Kidney (tissue), 13 donors: ENCODE measurements at regions not wholly inside any gene's neighbourhood (a gene's known extent, or its start where the extent isn't known, plus 50 kb on each side); places are given as distances from the start of the nearest gene placed in this dataset.

ENCODE experiments used
- DNase-seq, 5 donors: peaks; one replicate each; pipeline ENCODE4 v3.0.0-alpha.2; 2013 to 2020
- FAIRE-seq: peaks from 2 replicates; lab custom pipeline; 2012; peaks lifted over from hg19 to GRCh38; lab: Jason Lieb, UNC
- H3K27ac ChIP-seq, 2 donors: one replicate each; pipeline ENCODE4 v1.7.0; 2013; ENCODE audit warnings: low read depth in 2 of 2, low read length in 2 of 2, inconsistent platforms in 1 of 2
- H3K27me3 ChIP-seq: one replicate; pipeline ENCODE4 v1.7.1; 2013; ENCODE audit warnings: low read length, inconsistent platforms; ENCODE audit not compliant: control insufficient read depth, insufficient read depth
- H3K36me3 ChIP-seq, 3 donors: one replicate each; pipeline versions ENCODE4 v1.7.0 to v1.7.1; 2013; ENCODE audit warnings: low read length in 3 of 3, control low read depth in 1 of 3, inconsistent platforms in 1 of 3; ENCODE audit not compliant: insufficient read depth in 3 of 3, control insufficient read depth in 2 of 3
- H3K4me1 ChIP-seq, 3 donors: one replicate each; pipeline versions ENCODE4 v1.7.0 to v1.7.1; 2013; ENCODE audit warnings: low read length in 3 of 3, inconsistent platforms in 1 of 3, low read depth in 1 of 3; ENCODE audit not compliant: control insufficient read depth in 2 of 3, insufficient read depth in 2 of 3
- H3K4me3 ChIP-seq, 3 donors: one replicate each; pipeline versions ENCODE4 v1.7.0 to v1.8.1; 2013; ENCODE audit warnings: low read length in 3 of 3, control low read depth in 1 of 3, inconsistent platforms in 1 of 3
- H3K9ac ChIP-seq, 3 donors: one replicate each; pipeline versions ENCODE4 v1.7.0 to v1.7.1; 2013; ENCODE audit warnings: low read length in 3 of 3, control low read depth in 1 of 3, inconsistent platforms in 1 of 3
- H3K9me3 ChIP-seq, 3 donors: one replicate each; pipeline versions ENCODE4 v1.7.0 to v1.7.1; 2013; ENCODE audit warnings: low read length in 3 of 3, control low read depth in 1 of 3, inconsistent platforms in 1 of 3; ENCODE audit not compliant: control insufficient read depth in 2 of 3, insufficient read depth in 1 of 3
- CTCF ChIP-seq: IDR thresholded peaks from 3 replicates; pipeline ENCODE4 v1.5.1; 2012; ENCODE audit warnings: mild to moderate bottlenecking, moderate library complexity, borderline replicate concordance; ENCODE audit not compliant: insufficient read depth; ENCODE audit errors: extremely low read depth
- intact Hi-C: fragments of 100-400 bp; cut with DNase I; formaldehyde crosslinking; loops from one replicate; pipeline ENCODE4 v1.11.1; 2022
- donor health status: control.
- donor health status: control.
- donor health status: control.
- donor health status: control.
- donor health status: control.
- donor health status: DM: yes; HTN: yes; CAD: no.
- donor health status: Normal renal cell carcinoma (clear cell type).

GRCh38 chr21:27838573-27838972 lies 871.7 kb upstream of the ADAMTS5 start:
- DNase-seq (no peak), FAIRE-seq (no peak)
- Histone ChIP-seq H3K36me3 (no peaks in the 10 kb centered on the region), H3K27me3 (no peaks in the 10 kb centered on the region), H3K4me1 (no peaks in the 10 kb centered on the region), H3K4me3 (no peak overlapping the region), H3K27ac (no peak overlapping the region), H3K9me3 (no peaks in the 10 kb centered on the region), H3K9ac (no peak overlapping the region)
- no peak for TF ChIP-seq CTCF
- intact Hi-C loops = no loop called here

- DNase-seq = no peak
- Histone ChIP-seq H3K9ac (no peak overlapping the region), H3K4me3 (no peak overlapping the region), H3K27ac (no peak overlapping the region), H3K4me1 (no peaks in the 10 kb centered on the region), H3K9me3 (no peaks in the 10 kb centered on the region), H3K27me3 (no peaks in the 10 kb centered on the region), H3K36me3 (no peaks in the 10 kb centered on the region)
- FAIRE-seq = no peak
- no peak for TF ChIP-seq CTCF
- intact Hi-C loops = no loop called here
These were observed 871.0 kb upstream of the ADAMTS5 start for GRCh38 chr21:27837936-27838335.

- H3K36me3 ChIP-seq = no peaks in the 10 kb centered on the region
- H3K4me1 ChIP-seq = no peaks in the 10 kb centered on the region
- H3K9me3 ChIP-seq = no peaks in the 10 kb centered on the region
- TF ChIP-seq CTCF = no peak
- no peak overlapping the region for H3K9ac ChIP-seq
- DNase-seq (no peak), FAIRE-seq (no peak)
- intact Hi-C loops = no loop called here
- H3K27me3 ChIP-seq = no peaks in the 10 kb centered on the region
- H3K4me3 ChIP-seq = no peak overlapping the region
- no peak overlapping the region for H3K27ac ChIP-seq
These were observed 866.4 kb upstream of the ADAMTS5 start for GRCh38 chr21:27833298-27833697.

- Histone ChIP-seq H3K27me3 (no peaks in the 10 kb centered on the region), H3K4me3 (no peak overlapping the region), H3K27ac (no peak overlapping the region), H3K9ac (no peak overlapping the region), H3K9me3 (no peaks in the 10 kb centered on the region), H3K36me3 (no peaks in the 10 kb centered on the region), H3K4me1 (no peaks in the 10 kb centered on the region)
- intact Hi-C loops = no loop called here
- FAIRE-seq = no peak
- DNase-seq = no peak
- no peak for TF ChIP-seq CTCF
These were observed 865.1 kb upstream of the ADAMTS5 start for GRCh38 chr21:27831816-27832569.
